Astrocyte (in vitro differentiated cells and primary cell): ENCODE measurements at regions not wholly inside any gene's neighbourhood (a gene's known extent, or its start where the extent isn't known, plus 50 kb on each side); places are given as distances from the start of the nearest gene placed in this dataset.

Experiments
- CTCF ChIP-seq: IDR thresholded peaks from 2 replicates; pipeline ENCODE4 v1.5.1; 2011; ENCODE audit warnings: low read depth, mild to moderate bottlenecking, inconsistent platforms, low read length, moderate library complexity; ENCODE audit not compliant: insufficient read depth
- EZH2 ChIP-seq: IDR thresholded peaks from 2 replicates; pipeline ENCODE4 v1.6.1; 2012; ENCODE audit warnings: mild to moderate bottlenecking, low read length, inconsistent platforms; ENCODE audit not compliant: insufficient read depth

- no peak for TF ChIP-seq CTCF
- no peak for TF ChIP-seq EZH2
Observed at GRCh38 chr6:68127074-68127473, 508.0 kb upstream of the ADGRB3 start.
